Heart right ventricle (tissue), 16 donors: ENCODE measurements at regions not wholly inside any gene's neighbourhood (a gene's known extent, or its start where the extent isn't known, plus 50 kb on each side); places are given as distances from the start of the nearest gene placed in this dataset.

Experiments
- ATAC-seq, 8 donors: fragments of 200-7000 bp; cut with Tn5 transposase; one replicate each; pipeline ENCODE4 v1.9.1; 2020; ENCODE audit warnings: mild to moderate bottlenecking in 8 of 8, moderate library complexity in 8 of 8, moderate number of reproducible peaks in 1 of 8
- DNase-seq, 2 donors: peaks; one replicate each; pipeline ENCODE4 v3.0.0-alpha.2; 2020
- H3K27ac ChIP-seq, 10 donors: fragments of 200-600 bp; sonication (generic) in 2 of 10; one replicate each; pipeline versions ENCODE4 v1.5.0 to v1.8.0; 2020 to 2022; ENCODE audit warnings: mild to moderate bottlenecking in 3 of 10
- H3K27me3 ChIP-seq, 7 donors: fragments of 200-600 bp; one replicate each; pipeline ENCODE4 v1.8.0; 2021 to 2022; ENCODE audit warnings: mild to moderate bottlenecking in 2 of 7
- H3K36me3 ChIP-seq, 9 donors: fragments of 200-600 bp; sonication (generic) in 1 of 9; one replicate each; pipeline versions ENCODE4 v1.5.0 to v1.8.0; 2020 to 2022; ENCODE audit warnings: mild to moderate bottlenecking in 2 of 9
- H3K4me1 ChIP-seq, 9 donors: fragments of 200-600 bp; sonication (generic) in 1 of 9; one replicate each; pipeline versions ENCODE4 v1.5.0 to v1.8.0; 2020 to 2022; ENCODE audit warnings: mild to moderate bottlenecking in 4 of 9
- H3K4me3 ChIP-seq, 10 donors: fragments of 200-600 bp; sonication (generic) in 2 of 10; one replicate each; pipeline versions ENCODE4 v1.5.0 to v1.8.0; 2020 to 2022; ENCODE audit warnings: mild to moderate bottlenecking in 7 of 10, moderate library complexity in 2 of 10
- H3K9me3 ChIP-seq, 11 donors: fragments of 200-600 bp in 10 of 11; sonication (generic) in 2 of 11; one replicate each; pipeline versions ENCODE4 v1.5.0 to v1.8.0; 2013 to 2022; ENCODE audit warnings: mild to moderate bottlenecking in 2 of 11, control low read depth in 1 of 11, moderate library complexity in 1 of 11
- WGBS, 2 donors: extraction: QIAGEN DNeasy Blood & Tissue Kit; methylation state at CpG; one replicate each; pipeline ENCODE4 v1.1.7; 2013; ENCODE audit warnings: inconsistent platforms in 1 of 2; 5-methylcytosine and 5-hydroxymethylcytosine counted together
- intact Hi-C, 10 donors: fragments of 100-400 bp; cut with DNase I; formaldehyde crosslinking; loops; one replicate each; pipeline versions ENCODE4 v1.11.1 to v1.14.2; 2022
- TF ChIP-seq, protein P1 (sequence below), 9 donors: fragments of 200-600 bp; sonication (generic) in 2 of 9; IDR thresholded peaks; one replicate each; pipeline versions ENCODE4 v1.5.0 to v1.8.0; 2021 to 2022; ENCODE audit warnings: antibody characterized with exemption in 9 of 9, mild to moderate bottlenecking in 5 of 9, moderate library complexity in 1 of 9
- donor health status: Arrhythmogenic right ventricular cardiomyopathy.
- donor health status: ischemic (EF 13 %, LVEDD 7.1; RV severe dilation, severe dysfunction).
- donor health status: healthy with polysubstance abuse.
- donor health status: DM: no; HTN: yes; CAD: no.
- donor health status: DM: no; HTN: no; CAD: no.
- donor health status: ischemic (EF 25% LVEDD 6.9; RV normal size, moderate dysfunction).
- donor health status: ischemic (EF 25% LVEDD 5.7; RV mildly dilated, moderate dysfunction).
- donor health status: healthy.
- donor health status: DM: yes; HTN: yes; CAD: no.
- donor health status: Ischemic cardiomyopathy.
- donor health status: ischemic (EF 35%, LVEDD 5.7; RV mildly dilated, moderate dysfunction).
- donor health status: nonischemic (EF 11% LVEDD 7.7; RV severe dilation, severe dysfunction).
- donor health status: DM: yes; HTN: yes; CAD: no.
- donor health status: PGD.
- donor health status: ischemic (EF 29% LVEDD 5.4; RV normal size, mild dysfunction).
- donor health status: nonischemic (EF 23%, LVEDD 6.1; RV moderate dilation, normal function).

DNA sequence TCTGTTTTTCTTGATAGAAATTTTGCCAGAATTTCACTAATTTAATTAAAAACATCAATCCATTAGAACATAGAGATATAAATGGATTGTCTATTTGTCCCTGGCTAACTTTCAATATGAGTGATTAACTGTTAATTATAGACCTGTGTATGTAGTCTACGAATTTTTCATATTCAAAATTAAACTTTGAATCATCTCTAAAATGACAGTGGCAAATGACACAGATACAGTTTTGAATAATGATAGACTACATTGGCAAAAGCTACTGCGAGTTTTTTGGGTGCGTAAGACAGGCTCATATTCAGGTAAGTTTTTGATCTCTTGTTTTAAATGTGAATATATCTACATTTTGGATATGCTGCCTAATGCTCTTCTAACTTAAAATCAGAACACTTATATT is 86.0 kb upstream of the TBC1D5 start:
- Histone ChIP-seq H3K9me3 (no peaks in the 10 kb centered on the region), H3K4me3 (no peak overlapping the region), H3K27ac (no peak overlapping the region), H3K27me3 (no peaks in the 10 kb centered on the region), H3K36me3 (no peaks in the 10 kb centered on the region), H3K4me1 (no peaks in the 10 kb centered on the region)
- TF ChIP-seq, protein P1, sequence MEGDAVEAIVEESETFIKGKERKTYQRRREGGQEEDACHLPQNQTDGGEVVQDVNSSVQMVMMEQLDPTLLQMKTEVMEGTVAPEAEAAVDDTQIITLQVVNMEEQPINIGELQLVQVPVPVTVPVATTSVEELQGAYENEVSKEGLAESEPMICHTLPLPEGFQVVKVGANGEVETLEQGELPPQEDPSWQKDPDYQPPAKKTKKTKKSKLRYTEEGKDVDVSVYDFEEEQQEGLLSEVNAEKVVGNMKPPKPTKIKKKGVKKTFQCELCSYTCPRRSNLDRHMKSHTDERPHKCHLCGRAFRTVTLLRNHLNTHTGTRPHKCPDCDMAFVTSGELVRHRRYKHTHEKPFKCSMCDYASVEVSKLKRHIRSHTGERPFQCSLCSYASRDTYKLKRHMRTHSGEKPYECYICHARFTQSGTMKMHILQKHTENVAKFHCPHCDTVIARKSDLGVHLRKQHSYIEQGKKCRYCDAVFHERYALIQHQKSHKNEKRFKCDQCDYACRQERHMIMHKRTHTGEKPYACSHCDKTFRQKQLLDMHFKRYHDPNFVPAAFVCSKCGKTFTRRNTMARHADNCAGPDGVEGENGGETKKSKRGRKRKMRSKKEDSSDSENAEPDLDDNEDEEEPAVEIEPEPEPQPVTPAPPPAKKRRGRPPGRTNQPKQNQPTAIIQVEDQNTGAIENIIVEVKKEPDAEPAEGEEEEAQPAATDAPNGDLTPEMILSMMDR (IDR thresholded peaks at IDR 0.05) = no peak
- DNase-seq (no peak), ATAC-seq (no peak)
- WGBS, 2 donors = 91 to 94% methylated on average over 3 of the region's 3 CpGs
- intact Hi-C loops = no loop called here

DNA sequence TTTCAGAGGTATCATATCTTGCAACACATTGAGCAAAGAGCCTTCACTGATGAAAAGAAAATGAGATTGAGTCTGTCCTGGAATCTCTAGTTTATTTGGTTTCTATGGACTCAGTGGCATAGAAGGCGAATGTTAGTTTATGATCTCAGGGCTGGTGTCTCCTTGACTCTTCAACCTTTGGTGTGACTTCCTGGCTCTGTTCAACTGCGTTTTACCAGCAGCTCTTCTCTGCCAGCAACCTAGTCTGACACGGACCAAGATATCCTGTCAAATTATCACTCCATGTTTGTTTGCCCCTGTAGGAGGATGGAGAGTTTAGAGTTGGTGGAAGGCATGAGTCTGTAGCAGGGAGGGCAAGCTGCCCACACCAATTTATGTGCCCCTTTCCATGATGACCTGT is 82.9 kb upstream of the TBC1D5 start:
- Histone ChIP-seq H3K27me3 (no peaks in the 10 kb centered on the region), H3K4me3 (no peak overlapping the region), H3K27ac (no peak overlapping the region), H3K4me1 (no peaks in the 10 kb centered on the region), H3K9me3 (no peaks in the 10 kb centered on the region), H3K36me3 (no peaks in the 10 kb centered on the region)
- intact Hi-C loops = no loop called here
- TF ChIP-seq, protein P1 (IDR thresholded peaks at IDR 0.05) = no peak
- DNase-seq (no peak), ATAC-seq (no peak)
- 65 to 70% methylated on average over 3 of the region's 3 CpGs for WGBS, 2 donors

DNA sequence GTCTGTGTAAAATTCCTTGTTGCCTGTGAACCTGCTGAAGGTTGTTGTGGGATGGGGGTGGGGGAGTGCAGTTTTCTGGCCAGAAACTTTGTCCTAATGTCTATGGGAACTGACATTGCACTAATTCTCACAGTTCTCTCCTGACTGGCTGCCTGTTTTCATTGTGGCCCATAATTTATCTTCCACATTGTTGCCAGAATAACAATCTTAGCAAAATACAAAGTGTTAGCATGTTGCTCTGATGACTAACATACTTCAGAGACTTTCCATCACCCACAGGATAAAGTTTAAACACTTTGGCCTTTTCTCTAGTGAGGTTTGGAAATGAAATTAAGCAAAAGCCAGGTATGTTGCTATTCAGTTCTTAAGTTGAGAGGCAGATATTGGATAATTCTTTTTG is 81.4 kb upstream of the TBC1D5 start:
- TF ChIP-seq, protein P1 (IDR thresholded peaks at IDR 0.05) = no peak
- H3K36me3 ChIP-seq = no peaks in the 10 kb centered on the region
- intact Hi-C loops = no loop called here
- no peaks in the 10 kb centered on the region for H3K27me3 ChIP-seq
- no peak overlapping the region for H3K4me3 ChIP-seq
- H3K9me3 ChIP-seq = no peaks in the 10 kb centered on the region
- DNase-seq (no peak), ATAC-seq (no peak)
- no peaks in the 10 kb centered on the region for H3K4me1 ChIP-seq
- H3K27ac ChIP-seq = no peak overlapping the region

DNA sequence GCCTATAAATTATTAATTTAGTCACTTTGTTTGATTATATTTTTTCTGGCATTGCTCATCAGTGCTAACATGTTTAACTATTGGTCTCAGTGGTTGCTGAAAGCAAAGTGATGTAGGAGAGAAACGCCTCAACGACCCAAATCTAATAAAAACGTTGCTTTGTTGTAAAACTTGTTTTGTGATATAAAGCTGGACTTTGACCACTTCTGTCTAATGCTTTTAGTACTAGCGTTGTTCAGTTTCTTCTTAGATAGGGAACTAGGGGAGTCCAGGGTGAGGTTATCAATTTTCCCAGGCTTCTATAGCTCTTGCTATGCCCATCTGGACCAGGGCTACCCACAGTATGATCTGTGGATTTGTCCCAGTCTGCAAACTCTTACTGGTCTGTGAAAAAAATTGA is 80.6 kb upstream of the TBC1D5 start:
- no peak overlapping the region for H3K27ac ChIP-seq
- H3K4me3 ChIP-seq = no peak overlapping the region
- H3K36me3 ChIP-seq = no peaks in the 10 kb centered on the region
- TF ChIP-seq, protein P1 (IDR thresholded peaks at IDR 0.05) = no peak
- intact Hi-C loops = no loop called here
- 67 to 73% methylated on average over 4 of the region's 4 CpGs for WGBS, 2 donors
- no peak for ATAC-seq
- no peaks in the 10 kb centered on the region for H3K27me3 ChIP-seq
- DNase-seq = no peak
- H3K9me3 ChIP-seq = no peaks in the 10 kb centered on the region
- no peaks in the 10 kb centered on the region for H3K4me1 ChIP-seq

DNA sequence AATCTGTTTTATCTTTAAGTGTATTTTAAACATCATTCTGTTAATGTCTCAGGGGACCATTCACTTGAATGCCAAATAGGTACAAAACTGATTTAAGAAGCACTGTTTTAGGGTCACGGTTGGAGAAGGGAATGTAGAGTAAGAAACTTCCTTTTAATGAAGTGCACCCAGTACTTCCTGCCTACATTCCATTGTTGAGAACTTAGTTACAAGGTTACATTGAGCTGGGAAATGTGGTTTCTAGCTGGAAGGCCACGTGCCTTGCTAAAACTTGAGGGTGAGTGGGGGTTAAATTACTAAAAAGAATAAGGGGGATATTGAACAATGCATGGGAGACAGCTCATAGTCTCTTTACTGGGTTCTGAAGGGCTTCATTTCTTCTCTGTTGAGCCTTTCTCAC is 78.3 kb upstream of the TBC1D5 start:
- Histone ChIP-seq H3K9me3 (no peaks in the 10 kb centered on the region), H3K4me3 (no peak overlapping the region), H3K27ac (no peak overlapping the region), H3K36me3 (no peaks in the 10 kb centered on the region), H3K27me3 (no peaks in the 10 kb centered on the region), H3K4me1 (no peaks in the 10 kb centered on the region)
- intact Hi-C loops = no loop called here
- TF ChIP-seq, protein P1 (IDR thresholded peaks at IDR 0.05) = no peak
- WGBS, 2 donors = 48 to 55% methylated on average over 2 of the region's 2 CpGs
- DNase-seq (no peak), ATAC-seq (no peak)
